ENCODE measurements at regions not wholly inside any gene's neighbourhood (a gene's known extent, or its start where the extent isn't known, plus 50 kb on each side); places are given as distances from the start of the nearest gene placed in this dataset.

- H3K9ac ChIP-seq (ENCODE audit: insufficient read depth, low read depth, low read length), result no peak overlapping the region
- WGBS (ENCODE audit: low lambda C conversion rate), result 2% methylated on average over 1 of the region's 1 CpG
- no peaks in the 10 kb centered on the region for H4K20me1 ChIP-seq (ENCODE audit: insufficient read depth, low read length)
- H3K9me3 ChIP-seq (ENCODE audit: low read length), result no peaks in the 10 kb centered on the region
- no peak overlapping the region for H3K4me3 ChIP-seq (replicated peaks in 1 of 3; ENCODE audit: insufficient read depth in 1 of 3, low read depth in 2 of 3, low read length in 3 of 3)
- no TSS peak for BruUV-seq (replicated peaks)
- no peak overlapping the region for H3K27ac ChIP-seq (ENCODE audit: extremely low read length, insufficient read depth, low read length)
- ATAC-seq (no peak), FAIRE-seq (no peak), DNase-seq (ENCODE audit: low spot score) (peak; percentile 5)
- H3K27me3 ChIP-seq (ENCODE audit: control insufficient read depth in 1 of 2, insufficient read depth in 2 of 2, low read length in 2 of 2), result no peaks in the 10 kb centered on the region
- in situ Hi-C loops (cut with HindIII; ENCODE audit: extremely low pct_ligation_motif_present, low pct_unique_long_range_greater_than_20kb) (no loop called here), intact Hi-C loops (cut with micrococcal nuclease; ENCODE audit: unreplicated experiment) (loop anchor here (10.0 kb wide), 1 partner anchor 410 kb away; no protein-coding TSS in a partner anchor)
- no peaks in the 10 kb centered on the region for H3K36me3 ChIP-seq (replicated peaks in 1 of 2; ENCODE audit: control insufficient read depth in 1 of 2, insufficient read depth in 2 of 2, low read length in 2 of 2)
- TF ChIP-seq, protein P1, sequence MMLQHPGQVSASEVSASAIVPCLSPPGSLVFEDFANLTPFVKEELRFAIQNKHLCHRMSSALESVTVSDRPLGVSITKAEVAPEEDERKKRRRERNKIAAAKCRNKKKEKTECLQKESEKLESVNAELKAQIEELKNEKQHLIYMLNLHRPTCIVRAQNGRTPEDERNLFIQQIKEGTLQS (CRISPR knock-in tag; IDR thresholded peaks at IDR 0.05), result no peak
- peak; percentile 12; the same call in 1 of the 2 replicates for TF ChIP-seq STAG1 (CRISPR knock-in tag; IDR thresholded peaks at IDR 0.05)
- H3K4me1 ChIP-seq (ENCODE audit: insufficient read depth, low read length), result no peaks in the 10 kb centered on the region
- ChIA-PET CTCF (ENCODE audit: low intra/inter-chr PET ratio, low total read pairs) (no interaction called here), POLR2A (no interaction called here)
- H3K79me2 ChIP-seq (ENCODE audit: insufficient read depth, low read length), result no peaks in the 10 kb centered on the region
- no peak overlapping the region for H3K4me2 ChIP-seq (ENCODE audit: low read depth, low read length)
- H2AFZ ChIP-seq (ENCODE audit: low read length), result no peak overlapping the region
Observed at GRCh38 chr13:63124863-63125262, 1709.2 kb upstream of the PCDH20 start.

DNA sequence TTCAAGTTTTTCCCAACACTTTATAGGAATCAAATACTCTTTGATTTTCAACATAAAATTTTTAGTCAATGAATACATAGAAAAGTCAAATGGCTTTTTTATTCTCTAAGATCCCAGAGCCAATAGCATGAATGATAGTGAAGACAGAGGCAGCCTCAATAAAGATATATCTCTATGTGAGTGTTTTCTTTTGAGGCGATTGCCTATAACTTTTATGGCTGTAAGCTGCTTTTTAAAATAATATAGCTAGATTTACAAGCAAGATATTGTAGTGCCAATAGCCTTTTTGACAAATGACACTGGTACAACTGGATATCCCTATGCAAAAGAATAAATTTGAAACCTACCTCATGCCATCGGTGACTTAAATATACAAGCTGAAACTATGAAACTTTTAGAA lies 1705.2 kb upstream of the PCDH20 start:
- 25% methylated on average over 2 of the region's 2 CpGs for WGBS (ENCODE audit: low lambda C conversion rate)
- CTCF ChIA-PET (ENCODE audit: low intra/inter-chr PET ratio, low total read pairs), result no interaction called here
- Histone ChIP-seq H2AFZ (ENCODE audit: low read length) (no peak overlapping the region), H4K20me1 (ENCODE audit: insufficient read depth, low read length) (no peaks in the 10 kb centered on the region), H3K4me3 (replicated peaks in 1 of 3; ENCODE audit: insufficient read depth in 1 of 3, low read depth in 2 of 3, low read length in 3 of 3) (no peak overlapping the region), H3K9ac (ENCODE audit: insufficient read depth, low read depth, low read length) (no peak overlapping the region), H3K27me3 (ENCODE audit: control insufficient read depth in 1 of 2, insufficient read depth in 2 of 2, low read length in 2 of 2) (no peaks in the 10 kb centered on the region), H3K4me2 (ENCODE audit: low read depth, low read length) (no peak overlapping the region), H3K4me1 (ENCODE audit: insufficient read depth, low read length) (no peaks in the 10 kb centered on the region), H3K79me2 (ENCODE audit: insufficient read depth, low read length) (no peaks in the 10 kb centered on the region), H3K9me3 (ENCODE audit: low read length) (no peaks in the 10 kb centered on the region), H3K27ac (ENCODE audit: extremely low read length, insufficient read depth, low read length) (no peak overlapping the region), H3K36me3 (replicated peaks in 1 of 2; ENCODE audit: control insufficient read depth in 1 of 2, insufficient read depth in 2 of 2, low read length in 2 of 2) (no peaks in the 10 kb centered on the region)
- intact Hi-C loops (cut with micrococcal nuclease; ENCODE audit: unreplicated experiment), result loop anchor here (10.0 kb wide), 1 partner anchor 414 kb away; no protein-coding TSS in a partner anchor
- ATAC-seq (no peak), DNase-seq (ENCODE audit: low spot score) (no peak), FAIRE-seq (no peak)
- no TSS peak for BruUV-seq (replicated peaks)
- in situ Hi-C loops (cut with HindIII; ENCODE audit: extremely low pct_ligation_motif_present, low pct_unique_long_range_greater_than_20kb), result no loop called here
- POLR2A ChIA-PET, result no interaction called here
- TF ChIP-seq ZNF7 (CRISPR knock-in tag; IDR thresholded peaks at IDR 0.05) (no peak), PHF21A (CRISPR knock-in tag; IDR thresholded peaks at IDR 0.05) (no peak), RFX5 (IDR thresholded peaks at IDR 0.05; ENCODE audit: low read depth, low read length) (no peak), ZNF709 (CRISPR knock-in tag; IDR thresholded peaks at IDR 0.05) (no peak), LRRFIP1 (CRISPR knock-in tag; conservative IDR thresholded peaks at IDR 0.05) (no peak), EHMT2 (IDR thresholded peaks at IDR 0.05; ENCODE audit: borderline replicate concordance, low read depth, low read length) (no peak), TBX2 (CRISPR knock-in tag; IDR thresholded peaks at IDR 0.05; ENCODE audit: borderline replicate concordance) (no peak), ZFP82 (CRISPR knock-in tag; IDR thresholded peaks at IDR 0.05; ENCODE audit: borderline replicate concordance) (no peak), PREB (CRISPR knock-in tag; IDR thresholded peaks at IDR 0.05) (no peak), ZFX (CRISPR knock-in tag; IDR thresholded peaks at IDR 0.05; ENCODE audit: low read depth) (no peak)
- TF ChIP-seq, protein P2, sequence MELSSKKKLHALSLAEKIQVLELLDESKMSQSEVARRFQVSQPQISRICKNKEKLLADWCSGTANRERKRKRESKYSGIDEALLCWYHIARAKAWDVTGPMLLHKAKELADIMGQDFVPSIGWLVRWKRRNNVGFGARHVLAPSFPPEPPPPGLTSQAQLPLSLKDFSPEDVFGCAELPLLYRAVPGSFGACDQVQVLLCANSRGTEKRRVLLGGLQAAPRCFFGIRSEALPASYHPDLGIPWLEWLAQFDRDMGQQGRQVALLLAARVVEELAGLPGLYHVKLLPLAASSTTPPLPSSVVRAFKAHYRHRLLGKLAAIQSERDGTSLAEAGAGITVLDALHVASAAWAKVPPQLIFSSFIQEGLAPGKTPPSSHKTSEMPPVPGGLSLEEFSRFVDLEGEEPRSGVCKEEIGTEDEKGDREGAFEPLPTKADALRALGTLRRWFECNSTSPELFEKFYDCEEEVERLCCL (CRISPR knock-in tag; IDR thresholded peaks at IDR 0.05; ENCODE audit: borderline replicate concordance), result no peak
